ENCODE measurements at regions not wholly inside any gene's neighbourhood (a gene's known extent, or its start where the extent isn't known, plus 50 kb on each side); places are given as distances from the start of the nearest gene placed in this dataset.

DNA sequence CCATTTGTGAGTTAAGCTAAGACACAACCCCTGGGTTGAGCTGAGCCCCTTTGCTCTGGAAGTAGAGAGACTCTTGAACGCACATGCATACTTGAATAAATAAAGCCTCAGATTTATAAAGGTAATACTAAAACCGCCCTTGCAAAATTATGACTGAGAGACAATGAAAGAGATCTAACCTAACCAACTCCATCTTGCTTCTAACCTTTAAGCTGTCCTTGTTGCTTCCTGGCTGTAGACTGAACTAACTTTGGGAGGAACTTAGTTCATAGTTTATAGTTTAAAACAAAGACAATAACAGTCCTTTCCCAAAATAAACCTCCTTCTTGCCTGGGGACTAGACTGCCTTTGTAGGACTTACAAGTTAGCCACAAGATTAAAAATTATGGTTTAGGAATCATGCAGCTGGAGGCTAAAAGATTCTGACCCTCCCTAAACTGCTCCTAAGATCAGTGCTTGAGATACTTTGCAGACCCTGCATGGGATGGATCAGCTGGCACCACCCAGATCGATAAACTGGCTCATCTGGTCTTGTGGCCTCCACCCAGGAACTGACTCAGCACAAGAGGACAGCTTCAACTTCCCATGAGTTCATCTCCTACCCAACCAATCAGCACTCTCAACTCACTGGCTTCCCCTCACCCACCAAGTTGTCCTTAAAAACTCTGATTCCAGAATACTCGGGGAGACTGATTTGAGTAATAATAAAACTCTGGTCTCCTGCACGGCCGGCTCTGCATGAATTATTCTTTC, 240.2 kb upstream of the SLC14A2 start:
- TF ChIP-seq, protein P1, sequence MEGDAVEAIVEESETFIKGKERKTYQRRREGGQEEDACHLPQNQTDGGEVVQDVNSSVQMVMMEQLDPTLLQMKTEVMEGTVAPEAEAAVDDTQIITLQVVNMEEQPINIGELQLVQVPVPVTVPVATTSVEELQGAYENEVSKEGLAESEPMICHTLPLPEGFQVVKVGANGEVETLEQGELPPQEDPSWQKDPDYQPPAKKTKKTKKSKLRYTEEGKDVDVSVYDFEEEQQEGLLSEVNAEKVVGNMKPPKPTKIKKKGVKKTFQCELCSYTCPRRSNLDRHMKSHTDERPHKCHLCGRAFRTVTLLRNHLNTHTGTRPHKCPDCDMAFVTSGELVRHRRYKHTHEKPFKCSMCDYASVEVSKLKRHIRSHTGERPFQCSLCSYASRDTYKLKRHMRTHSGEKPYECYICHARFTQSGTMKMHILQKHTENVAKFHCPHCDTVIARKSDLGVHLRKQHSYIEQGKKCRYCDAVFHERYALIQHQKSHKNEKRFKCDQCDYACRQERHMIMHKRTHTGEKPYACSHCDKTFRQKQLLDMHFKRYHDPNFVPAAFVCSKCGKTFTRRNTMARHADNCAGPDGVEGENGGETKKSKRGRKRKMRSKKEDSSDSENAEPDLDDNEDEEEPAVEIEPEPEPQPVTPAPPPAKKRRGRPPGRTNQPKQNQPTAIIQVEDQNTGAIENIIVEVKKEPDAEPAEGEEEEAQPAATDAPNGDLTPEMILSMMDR (IDR thresholded peaks at IDR 0.05) = no peak
- no peak for TF ChIP-seq ZFX (IDR thresholded peaks at IDR 0.05; ENCODE audit: borderline replicate concordance)

Data from 22Rv1 (cell line).